Loucy (cell line): ENCODE measurements at regions not wholly inside any gene's neighbourhood (a gene's known extent, or its start where the extent isn't known, plus 50 kb on each side); places are given as distances from the start of the nearest gene placed in this dataset.

Source experiments
- H2AFZ ChIP-seq: fragments of 200-600 bp; sonication (generic); 2 replicates; pipeline ENCODE4 v1.6.0; 2016; ENCODE audit warnings: antibody characterized with exemption, mild to moderate bottlenecking, low read length, moderate library complexity
- H3F3A ChIP-seq: fragments of 200-600 bp; 2 replicates; pipeline ENCODE4 v1.6.0; 2016; ENCODE audit warnings: antibody characterized with exemption, low read depth, mild to moderate bottlenecking
- H3K27me3 ChIP-seq: fragments of 200-600 bp; sonication (generic); 2 replicates; pipeline ENCODE4 v1.6.1; 2014; ENCODE audit warnings: low read length, mild to moderate bottlenecking; ENCODE audit not compliant: insufficient read depth, poor library complexity, severe bottlenecking
- H3K36me3 ChIP-seq: fragments of 200-600 bp; sonication (generic); 2 replicates; pipeline ENCODE4 v1.6.1; 2016; ENCODE audit warnings: low read length; ENCODE audit not compliant: insufficient read depth
- H3K4me1 ChIP-seq: fragments of 200-600 bp; sonication (generic); 2 replicates; pipeline ENCODE4 v1.5.1; 2014; ENCODE audit warnings: low read length, mild to moderate bottlenecking; ENCODE audit not compliant: insufficient read depth, poor library complexity, severe bottlenecking
- H3K4me2 ChIP-seq: fragments of 200-600 bp; sonication (generic); 2 replicates; pipeline ENCODE4 v1.6.0; 2014; ENCODE audit warnings: antibody characterized with exemption, low read length, low read depth, mild to moderate bottlenecking; ENCODE audit not compliant: poor library complexity, severe bottlenecking
- H3K4me3 ChIP-seq: fragments of 200-600 bp; sonication (generic); 2 replicates; pipeline ENCODE4 v1.5.1; 2014; ENCODE audit warnings: low read length, mild to moderate bottlenecking, mixed read lengths; ENCODE audit not compliant: poor library complexity, severe bottlenecking
- H3K79me2 ChIP-seq: fragments of 200-600 bp; sonication (generic); 2 replicates; pipeline ENCODE4 v1.6.1; 2014; ENCODE audit warnings: low read length; ENCODE audit not compliant: insufficient read depth
- H3K9ac ChIP-seq: fragments of 200-600 bp; sonication (generic); 2 replicates; pipeline ENCODE4 v1.6.0; 2014; ENCODE audit warnings: mild to moderate bottlenecking, low read depth, low read length, moderate library complexity; ENCODE audit not compliant: poor library complexity, severe bottlenecking
- H3K9me2 ChIP-seq: fragments of 200-600 bp; sonication (generic); replicated peaks from 2 replicates; pipeline ENCODE4 v1.6.1; 2016; ENCODE audit warnings: low read depth, low read length, mixed read lengths
- H3K9me3 ChIP-seq: fragments of 200-600 bp; sonication (generic); 2 replicates; pipeline ENCODE4 v1.6.1; 2014; ENCODE audit warnings: mild to moderate bottlenecking, antibody characterized with exemption, low read length, low read depth; ENCODE audit not compliant: insufficient read depth
- H4K20me1 ChIP-seq: fragments of 200-600 bp; sonication (generic); 2 replicates; pipeline ENCODE4 v1.6.0; 2014; ENCODE audit warnings: antibody characterized with exemption, low read length, mild to moderate bottlenecking; ENCODE audit not compliant: insufficient read depth, poor library complexity, severe bottlenecking
- EZH2phosphoT487 ChIP-seq: fragments of 200-600 bp; IDR thresholded peaks from 2 replicates; pipeline ENCODE4 v1.6.1; 2018; ENCODE audit warnings: antibody characterized with exemption, mild to moderate bottlenecking, moderate library complexity, borderline replicate concordance
- TF ChIP-seq, protein P1 (sequence below): fragments of 200-600 bp; sonication (generic); conservative IDR thresholded peaks from 2 replicates; pipeline ENCODE4 v1.5.1; 2014; ENCODE audit warnings: mild to moderate bottlenecking, antibody characterized with exemption, low read length

DNA sequence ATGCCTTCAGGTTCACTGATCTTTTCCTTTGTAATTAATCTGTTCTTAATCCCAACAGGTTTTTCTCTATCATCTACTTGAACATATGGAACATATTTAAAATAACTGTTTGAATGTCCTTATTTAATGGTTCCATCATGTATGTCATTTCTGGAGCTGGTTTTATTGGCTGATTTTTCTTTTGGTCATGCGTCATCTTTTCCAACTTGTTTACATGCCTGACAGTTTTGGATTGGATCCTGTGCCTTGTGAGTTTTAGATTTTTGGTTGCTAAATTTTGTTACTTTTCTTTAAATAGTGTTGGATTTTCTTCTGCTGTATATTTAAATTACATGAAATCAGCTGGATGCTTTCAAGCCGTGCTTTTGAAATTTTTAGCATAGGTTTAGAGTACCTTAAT is 237.3 kb upstream of the DAAM1 start:
- TF ChIP-seq, protein P1, sequence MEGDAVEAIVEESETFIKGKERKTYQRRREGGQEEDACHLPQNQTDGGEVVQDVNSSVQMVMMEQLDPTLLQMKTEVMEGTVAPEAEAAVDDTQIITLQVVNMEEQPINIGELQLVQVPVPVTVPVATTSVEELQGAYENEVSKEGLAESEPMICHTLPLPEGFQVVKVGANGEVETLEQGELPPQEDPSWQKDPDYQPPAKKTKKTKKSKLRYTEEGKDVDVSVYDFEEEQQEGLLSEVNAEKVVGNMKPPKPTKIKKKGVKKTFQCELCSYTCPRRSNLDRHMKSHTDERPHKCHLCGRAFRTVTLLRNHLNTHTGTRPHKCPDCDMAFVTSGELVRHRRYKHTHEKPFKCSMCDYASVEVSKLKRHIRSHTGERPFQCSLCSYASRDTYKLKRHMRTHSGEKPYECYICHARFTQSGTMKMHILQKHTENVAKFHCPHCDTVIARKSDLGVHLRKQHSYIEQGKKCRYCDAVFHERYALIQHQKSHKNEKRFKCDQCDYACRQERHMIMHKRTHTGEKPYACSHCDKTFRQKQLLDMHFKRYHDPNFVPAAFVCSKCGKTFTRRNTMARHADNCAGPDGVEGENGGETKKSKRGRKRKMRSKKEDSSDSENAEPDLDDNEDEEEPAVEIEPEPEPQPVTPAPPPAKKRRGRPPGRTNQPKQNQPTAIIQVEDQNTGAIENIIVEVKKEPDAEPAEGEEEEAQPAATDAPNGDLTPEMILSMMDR = no peak
- TF ChIP-seq EZH2phosphoT487 = no peak
- H3K4me1 ChIP-seq = peaks cover under 1% of the 10 kb centered on the region
- no peaks in the 10 kb centered on the region for H3K9me3 ChIP-seq
- H3F3A ChIP-seq = no peaks in the 10 kb centered on the region
- no peaks in the 10 kb centered on the region for H4K20me1 ChIP-seq
- H3K36me3 ChIP-seq = no peaks in the 10 kb centered on the region
- H3K9me2 ChIP-seq = no peaks in the 10 kb centered on the region
- H3K4me2 ChIP-seq = no peak overlapping the region
- no peak overlapping the region for H3K4me3 ChIP-seq
- no peaks in the 10 kb centered on the region for H3K27me3 ChIP-seq
- H3K9ac ChIP-seq = no peak overlapping the region
- H3K79me2 ChIP-seq = no peaks in the 10 kb centered on the region
- H2AFZ ChIP-seq = no peak overlapping the region

DNA sequence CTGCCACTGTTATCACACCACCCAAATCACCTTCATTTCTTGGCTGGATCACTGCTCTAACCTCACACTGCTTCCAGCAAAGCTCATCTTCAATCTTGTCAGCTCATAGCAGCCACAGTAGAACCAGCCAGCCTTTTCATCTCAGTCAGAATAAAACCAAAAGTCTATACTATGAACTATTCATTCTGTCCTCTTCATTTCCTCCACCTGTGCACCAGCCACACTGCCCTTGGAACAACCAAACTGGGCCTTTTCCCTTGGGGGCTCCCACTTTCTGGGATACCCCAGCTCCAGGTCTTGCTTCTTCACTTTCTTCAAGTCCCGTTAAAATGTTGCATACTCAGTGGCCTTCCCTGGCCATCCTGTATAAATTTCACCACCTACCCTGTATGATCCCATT is 234.4 kb upstream of the DAAM1 start:
- Histone ChIP-seq H3K9me3 (no peaks in the 10 kb centered on the region), H4K20me1 (no peaks in the 10 kb centered on the region), H3K4me3 (no peak overlapping the region), H2AFZ (no peak overlapping the region), H3K9me2 (no peaks in the 10 kb centered on the region), H3K79me2 (no peaks in the 10 kb centered on the region), H3K9ac (no peak overlapping the region), H3K4me2 (no peak overlapping the region), H3K4me1 (peaks cover 2% of the 10 kb centered on the region), H3F3A (no peaks in the 10 kb centered on the region), H3K36me3 (no peaks in the 10 kb centered on the region), H3K27me3 (no peaks in the 10 kb centered on the region)
- TF ChIP-seq, protein P1 = no peak

DNA sequence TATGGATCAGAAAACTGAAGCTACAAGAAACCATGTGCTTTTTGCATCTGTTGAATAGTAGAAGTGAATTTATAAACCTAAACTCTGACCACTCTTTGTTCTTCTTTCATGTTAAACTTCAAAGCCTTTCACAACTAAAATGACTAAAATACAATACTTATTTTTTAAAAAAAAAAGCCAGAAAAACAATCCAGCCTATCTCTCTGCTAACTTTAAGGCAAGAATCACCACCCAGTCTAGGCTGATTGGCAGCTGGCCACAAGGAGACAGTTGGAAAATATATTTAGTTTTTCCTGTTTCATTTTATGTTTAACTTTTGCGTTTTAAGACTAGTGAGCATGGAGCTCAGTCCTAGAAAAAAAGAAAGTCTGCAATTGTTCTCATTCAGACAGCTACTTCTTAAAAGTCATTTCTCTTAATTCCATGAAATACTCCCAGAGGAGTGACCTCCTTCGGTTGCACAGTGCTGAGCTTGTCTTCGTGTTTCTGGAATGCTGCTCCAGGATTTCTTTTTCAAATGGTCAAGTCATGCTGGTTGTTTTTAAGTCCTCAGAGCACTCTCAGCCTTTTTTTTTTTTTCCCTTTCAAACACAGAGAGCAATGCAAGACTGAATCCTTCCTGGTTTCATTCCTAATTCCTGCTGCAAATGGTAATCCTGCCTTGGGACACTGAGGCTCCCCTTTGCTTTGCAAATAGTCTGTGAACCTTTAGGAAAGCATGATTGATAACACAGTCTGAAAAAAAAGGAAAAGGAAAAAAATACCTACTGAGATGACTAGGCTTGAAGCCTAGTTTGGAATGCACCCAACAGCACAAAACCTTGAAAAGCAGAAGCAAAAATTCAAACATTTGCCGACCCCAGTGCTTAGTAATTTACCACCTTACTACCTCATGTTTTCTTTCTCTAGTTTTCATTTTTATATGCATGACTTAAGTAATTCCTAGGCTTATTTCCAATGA is 233.3 kb upstream of the DAAM1 start:
- peak overlapping the region; percentile 45; the same call in 1 of the 2 replicates for H2AFZ ChIP-seq
- H3K4me1 ChIP-seq = peaks cover 2% of the 10 kb centered on the region
- H3K36me3 ChIP-seq = no peaks in the 10 kb centered on the region
- no peaks in the 10 kb centered on the region for H3K79me2 ChIP-seq
- H3K9me3 ChIP-seq = no peaks in the 10 kb centered on the region
- H4K20me1 ChIP-seq = no peaks in the 10 kb centered on the region
- no peaks in the 10 kb centered on the region for H3K9me2 ChIP-seq
- H3F3A ChIP-seq = no peaks in the 10 kb centered on the region
- no peaks in the 10 kb centered on the region for H3K27me3 ChIP-seq
- H3K4me2 ChIP-seq = peak overlapping the region; percentile 18
- TF ChIP-seq EZH2phosphoT487 = no peak
- TF ChIP-seq, protein P1 = no peak
- H3K9ac ChIP-seq = no peak overlapping the region
- H3K4me3 ChIP-seq = no peak overlapping the region
